ENCODE measurements at regions not wholly inside any gene's neighbourhood (a gene's known extent, or its start where the extent isn't known, plus 50 kb on each side); places are given as distances from the start of the nearest gene placed in this dataset.

DNA sequence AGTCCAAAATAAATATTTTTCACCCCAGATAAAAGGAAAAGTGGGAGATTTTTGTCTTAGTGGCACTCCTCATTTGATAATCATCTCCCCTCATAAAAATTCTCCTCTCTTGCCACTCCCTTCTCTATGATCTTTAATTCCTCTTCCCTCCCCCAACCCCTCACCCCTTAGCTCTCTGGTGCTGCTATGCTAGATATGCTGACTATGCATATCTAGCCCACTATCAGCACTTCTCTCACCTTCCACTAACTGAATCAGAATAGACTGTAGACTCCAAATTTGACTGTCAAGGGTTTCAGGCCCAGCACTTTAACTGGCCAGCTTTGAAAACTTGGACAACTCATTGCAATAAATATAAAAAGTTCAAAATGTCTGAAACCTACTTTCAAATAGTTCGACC lies 254.2 kb downstream of the ETNK1 start:
- intact Hi-C loops (cut with DNase I): no loop called here
- DNase-seq (ENCODE audit: low spot score) (no peak), ATAC-seq (no peak)

DNA sequence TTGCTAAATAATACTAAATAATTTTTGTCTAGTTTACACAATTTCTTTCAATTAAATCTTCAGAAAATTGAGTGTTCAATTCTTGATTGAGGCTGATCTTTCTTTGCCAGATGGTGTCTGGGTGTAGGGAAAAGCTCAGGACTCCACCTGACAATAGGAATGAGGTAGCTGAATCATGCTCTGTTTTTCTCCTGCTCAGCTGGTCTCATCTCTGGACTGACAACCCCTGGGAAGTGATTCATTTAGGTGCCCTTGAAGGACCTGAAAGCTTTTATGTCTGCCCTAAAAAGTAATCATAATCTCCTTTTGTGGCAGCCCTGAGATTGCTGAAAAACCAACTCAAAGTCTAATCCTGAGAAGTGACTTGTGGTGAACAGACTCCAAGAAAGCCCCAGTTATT lies 255.4 kb downstream of the ETNK1 start:
- ATAC-seq (no peak), DNase-seq (ENCODE audit: low spot score) (no peak)
- intact Hi-C loops (cut with DNase I): no loop called here

DNA sequence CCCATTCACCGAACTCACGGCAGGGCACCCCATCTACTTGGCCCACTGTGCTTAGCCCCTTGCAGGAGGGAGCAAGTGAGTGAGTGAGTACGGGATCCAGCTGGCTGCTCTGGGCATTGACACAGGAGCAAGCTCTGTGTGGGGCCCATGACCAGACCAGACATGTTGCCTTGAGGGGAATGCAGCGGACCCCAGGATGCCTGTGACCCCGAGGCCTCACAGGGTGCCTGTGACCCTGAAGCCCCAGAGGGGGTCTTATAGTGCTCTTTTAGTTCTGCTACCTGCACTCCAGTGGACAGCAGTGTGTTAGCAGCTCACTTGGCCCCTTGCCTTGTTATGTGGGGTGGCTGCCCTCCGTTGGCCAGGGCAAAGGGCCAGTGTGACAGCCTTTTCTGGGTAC lies 255.8 kb downstream of the ETNK1 start:
- intact Hi-C loops (cut with DNase I): no loop called here
- ATAC-seq (no peak), DNase-seq (ENCODE audit: low spot score) (no peak)

DNA sequence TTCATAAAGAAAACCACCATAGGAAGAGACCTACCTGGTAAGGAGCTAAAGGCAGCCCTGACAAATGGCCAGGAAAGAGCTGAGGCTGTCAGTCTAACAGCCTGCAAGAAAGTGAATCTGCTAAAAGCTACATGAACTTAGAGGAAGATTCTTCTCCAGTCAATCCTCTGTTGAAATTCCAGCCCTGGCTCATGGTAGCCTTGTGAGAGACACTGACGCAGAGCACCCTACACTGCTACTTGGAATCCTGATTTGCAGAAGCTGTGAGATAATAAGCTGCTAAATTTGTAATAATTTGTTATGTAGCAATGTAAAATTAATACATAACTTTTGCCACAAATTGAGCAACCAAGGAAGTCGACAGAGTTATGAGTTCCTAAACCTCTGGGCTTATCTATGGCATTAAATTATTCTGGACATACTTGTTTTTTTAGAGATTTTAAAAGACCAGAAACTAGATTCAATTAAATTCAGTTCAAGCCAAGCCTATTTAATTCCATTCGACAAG lies 257.0 kb downstream of the ETNK1 start:
- DNase-seq (ENCODE audit: low spot score) (no peak), ATAC-seq (no peak)
- intact Hi-C loops (cut with DNase I): no loop called here

DNA sequence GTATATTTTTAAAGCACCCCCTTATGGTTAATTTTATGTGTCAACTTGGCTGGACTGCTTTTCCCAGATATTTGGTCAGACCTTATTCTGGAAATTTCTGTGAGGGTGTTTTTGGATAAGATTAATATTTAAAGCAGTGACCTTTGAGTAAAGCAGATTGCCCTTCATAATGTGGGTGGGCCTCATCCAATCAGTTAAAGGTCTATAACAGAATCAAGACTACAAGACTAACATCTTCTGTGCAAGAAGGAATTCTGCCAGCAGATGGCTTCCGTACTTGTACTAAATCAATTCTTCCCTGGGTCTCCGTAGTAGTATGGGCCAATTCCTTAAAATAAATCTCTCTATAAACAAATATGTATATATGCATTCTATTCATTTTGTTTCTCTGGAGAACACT lies 257.6 kb downstream of the ETNK1 start:
- intact Hi-C loops (cut with DNase I): no loop called here
- ATAC-seq: no peak
- DNase-seq (ENCODE audit: low spot score): no peak

DNA sequence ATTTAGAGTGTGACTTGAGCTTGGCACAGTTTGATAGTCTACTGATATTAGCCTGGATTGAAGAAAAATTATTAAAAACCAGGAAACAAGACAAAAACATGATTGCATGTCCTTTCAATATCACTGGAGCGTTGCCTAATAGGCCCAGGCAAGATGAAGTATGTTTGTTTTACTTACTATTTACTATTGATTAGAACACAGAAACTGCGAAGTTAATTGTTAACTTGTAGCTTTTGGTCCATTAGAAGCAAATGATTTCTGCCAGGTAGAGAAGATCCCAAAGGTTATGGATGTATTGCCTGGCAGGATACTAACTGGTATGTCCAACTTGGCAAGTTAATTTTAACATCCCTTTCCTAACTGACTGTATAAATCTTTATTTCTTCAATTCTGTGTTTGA lies 268.9 kb downstream of the ETNK1 start:
- intact Hi-C loops (cut with DNase I): no loop called here
- DNase-seq (ENCODE audit: low spot score) (no peak), ATAC-seq (no peak)

DNA sequence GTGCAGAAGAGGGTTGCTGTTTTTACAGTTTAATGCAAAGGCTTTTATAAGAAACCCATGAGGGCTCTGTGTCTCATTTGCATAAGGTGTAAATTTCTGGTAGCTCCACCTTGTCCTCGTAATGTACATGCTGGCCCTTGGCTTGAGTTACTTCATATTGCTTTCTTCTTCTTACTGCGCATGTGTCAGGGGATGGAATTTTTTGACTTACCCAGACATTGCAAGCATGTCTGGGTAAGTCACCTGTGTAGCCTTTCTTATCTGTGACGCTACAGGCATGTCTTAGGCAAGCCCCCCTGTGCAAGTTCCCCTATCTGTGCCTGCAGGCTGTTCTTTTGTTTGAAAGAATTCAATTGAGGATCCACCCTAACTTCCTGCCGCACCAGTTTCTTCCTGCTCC lies 274.2 kb downstream of the ETNK1 start:
- no peak for DNase-seq (ENCODE audit: low spot score)
- intact Hi-C loops (cut with DNase I): no loop called here

DNA sequence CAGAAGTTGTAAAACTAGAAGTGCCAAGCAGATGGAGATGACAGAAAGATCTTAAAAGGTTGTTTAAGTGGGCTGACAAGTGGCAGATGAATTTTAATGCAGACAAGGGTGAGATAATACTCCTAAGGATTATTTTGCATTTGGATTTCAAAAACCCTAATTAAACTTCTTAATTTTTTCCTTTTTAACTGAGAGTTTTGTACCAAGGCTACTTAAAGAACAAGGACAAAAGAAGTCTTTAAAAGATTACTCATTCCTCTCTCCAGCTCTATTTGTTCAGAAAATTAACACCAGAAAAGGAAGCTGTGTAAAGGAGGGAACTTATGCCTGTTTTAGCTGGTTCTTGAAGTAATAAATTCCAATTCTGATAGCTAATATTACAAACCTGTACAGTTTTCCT lies 275.4 kb downstream of the ETNK1 start:
- intact Hi-C loops (cut with DNase I): no loop called here
- ATAC-seq: no peak
- DNase-seq (ENCODE audit: low spot score): no peak

More for the DNA sequence above, 274.2 kb downstream of the ETNK1 start:
- no peak for ATAC-seq

DNA sequence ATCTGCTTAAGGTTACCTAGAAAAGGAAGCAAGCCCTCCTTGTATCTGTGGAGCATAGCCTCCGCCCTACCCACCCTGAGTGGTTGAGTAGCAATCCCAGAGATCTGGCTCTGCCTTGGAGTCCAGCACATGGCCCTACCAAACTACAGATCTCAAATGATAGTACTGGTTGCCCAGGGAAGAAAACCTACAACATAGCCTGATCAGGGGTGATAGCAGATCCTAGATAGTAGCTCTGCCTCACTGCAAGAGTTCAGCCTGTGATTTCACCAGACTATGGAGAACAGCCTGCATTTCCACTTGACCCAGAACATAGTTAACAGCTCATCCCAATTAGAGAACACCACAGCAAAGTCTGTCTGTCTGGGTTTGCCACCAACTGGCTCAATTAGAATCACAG lies 279.5 kb downstream of the ETNK1 start:
- intact Hi-C loops (cut with DNase I): no loop called here
- DNase-seq (ENCODE audit: low spot score) (no peak), ATAC-seq (no peak)

DNA sequence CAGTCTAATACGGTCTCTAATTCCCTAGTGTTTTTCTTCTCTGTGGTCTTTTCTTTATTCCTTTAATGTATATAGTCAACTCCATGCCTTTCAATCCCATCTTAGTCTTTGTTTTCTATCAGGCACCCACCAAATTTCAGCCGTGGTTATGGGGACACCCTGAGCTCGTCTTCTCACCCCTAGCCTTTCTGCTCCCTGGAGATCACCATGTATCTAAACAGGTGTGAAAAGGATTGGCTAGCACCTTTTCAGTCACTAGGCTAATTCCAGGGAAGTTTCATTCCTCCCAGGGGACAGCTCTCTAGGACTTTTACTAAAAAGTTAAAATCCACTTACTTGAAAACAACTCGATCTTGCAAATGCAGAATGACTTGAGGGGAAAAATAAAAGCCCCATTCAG lies 291.3 kb downstream of the ETNK1 start:
- intact Hi-C loops (cut with DNase I): no loop called here
- no peak for ATAC-seq
- DNase-seq (ENCODE audit: low spot score): no peak

DNA sequence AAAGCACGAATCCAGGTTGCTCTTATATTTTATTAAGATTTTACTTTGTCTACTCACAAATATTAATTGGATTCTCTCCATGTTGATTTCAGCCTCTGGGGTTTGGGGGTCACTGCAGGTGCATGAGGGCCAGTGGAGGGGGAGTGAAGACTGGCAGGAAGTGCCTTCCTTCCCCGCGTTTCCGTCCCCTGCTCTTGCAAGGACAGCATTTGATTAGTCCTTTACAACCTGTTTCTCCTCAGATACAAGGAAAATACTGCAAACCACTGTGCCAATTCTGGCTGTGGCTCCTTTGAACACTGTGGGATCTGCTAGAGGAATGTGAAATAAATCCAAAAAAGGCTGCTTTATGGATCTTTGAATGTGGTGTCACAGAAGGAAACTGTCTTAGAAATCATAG lies 291.8 kb downstream of the ETNK1 start:
- intact Hi-C loops (cut with DNase I): no loop called here
- no peak for ATAC-seq
- no peak for DNase-seq (ENCODE audit: low spot score)

DNA sequence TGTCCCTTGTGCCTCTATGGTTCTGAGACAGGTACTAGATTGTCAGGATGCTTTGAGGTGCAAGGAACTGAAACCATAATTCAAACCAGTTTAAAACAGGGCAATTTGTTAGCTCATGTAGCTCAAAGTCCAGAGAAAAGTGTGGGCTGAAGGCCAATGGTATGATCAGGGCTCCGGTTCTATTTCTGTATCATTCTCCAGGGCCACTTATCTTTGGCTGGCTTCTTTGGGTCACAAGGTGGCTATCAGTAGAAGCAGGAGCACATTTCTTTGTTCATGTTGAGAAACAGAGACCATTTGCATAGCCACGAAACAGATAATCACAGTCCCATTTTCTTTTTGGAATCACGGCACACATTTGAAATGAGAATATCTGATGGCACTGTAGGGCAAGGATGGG lies 294.9 kb downstream of the ETNK1 start:
- intact Hi-C loops (cut with DNase I): no loop called here
- DNase-seq (ENCODE audit: low spot score): no peak
- ATAC-seq: no peak

DNA sequence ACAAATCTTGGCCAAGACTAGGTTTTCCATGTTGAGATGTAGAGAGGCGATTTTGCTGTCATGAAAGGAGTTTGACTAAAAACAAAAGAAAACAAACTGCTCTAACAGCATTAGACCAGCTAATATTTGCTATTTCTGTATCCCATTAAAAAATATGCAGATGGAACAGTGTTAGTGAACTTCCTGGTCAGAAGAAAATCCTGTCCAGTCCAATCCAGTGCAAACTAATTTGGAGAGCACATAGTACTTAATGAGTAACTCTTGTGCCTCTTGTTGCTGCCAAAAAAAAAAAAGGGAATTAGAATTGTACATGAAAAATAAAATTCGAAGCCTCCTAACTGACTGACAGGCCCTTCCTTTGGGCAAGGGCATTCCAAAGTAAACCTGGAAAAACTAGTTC lies 298.8 kb downstream of the ETNK1 start:
- intact Hi-C loops (cut with DNase I): no loop called here
- ATAC-seq (no peak), DNase-seq (ENCODE audit: low spot score) (no peak)

DNA sequence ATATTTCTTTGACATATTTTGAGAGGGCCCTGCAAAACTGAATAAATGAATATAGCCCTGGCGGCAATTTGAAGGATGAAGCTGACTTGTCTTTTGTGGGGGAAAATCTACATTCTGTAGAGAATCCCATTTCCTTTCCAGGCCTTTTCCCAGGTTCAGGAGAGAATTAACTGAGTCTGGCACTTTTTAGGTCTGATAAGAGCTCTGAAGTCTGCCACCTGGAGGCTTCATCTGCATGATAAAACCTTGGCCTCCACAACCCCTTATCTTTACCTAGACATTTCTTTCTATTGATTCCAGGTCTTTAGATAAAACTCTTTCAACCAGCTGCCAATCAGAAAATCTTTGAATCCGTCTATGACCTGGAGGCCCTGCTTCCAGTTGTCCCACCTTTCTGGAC lies 299.4 kb downstream of the ETNK1 start:
- no peak for DNase-seq (ENCODE audit: low spot score)
- intact Hi-C loops (cut with DNase I): no loop called here
- ATAC-seq: no peak

DNA sequence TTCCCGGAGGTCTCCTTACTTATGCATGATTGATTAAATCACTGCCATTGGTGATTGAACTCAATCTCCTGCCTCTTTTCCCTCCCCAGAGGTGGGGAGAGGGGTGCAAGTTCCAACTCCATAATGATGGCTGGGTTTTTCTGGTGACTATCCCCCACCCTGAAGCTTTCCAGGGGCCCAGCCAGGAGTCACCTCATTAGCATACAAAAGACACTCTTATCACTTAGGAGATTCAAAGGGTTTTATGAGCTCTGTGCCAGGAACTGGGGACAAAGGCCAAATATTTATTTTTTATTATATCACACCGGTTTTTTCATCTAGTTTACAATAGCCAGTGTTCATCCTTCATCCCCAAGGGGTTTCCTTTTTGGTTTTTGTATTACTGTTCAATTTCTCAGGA lies 300.7 kb downstream of the ETNK1 start:
- ATAC-seq (no peak), DNase-seq (ENCODE audit: low spot score) (no peak)
- intact Hi-C loops (cut with DNase I): no loop called here

DNA sequence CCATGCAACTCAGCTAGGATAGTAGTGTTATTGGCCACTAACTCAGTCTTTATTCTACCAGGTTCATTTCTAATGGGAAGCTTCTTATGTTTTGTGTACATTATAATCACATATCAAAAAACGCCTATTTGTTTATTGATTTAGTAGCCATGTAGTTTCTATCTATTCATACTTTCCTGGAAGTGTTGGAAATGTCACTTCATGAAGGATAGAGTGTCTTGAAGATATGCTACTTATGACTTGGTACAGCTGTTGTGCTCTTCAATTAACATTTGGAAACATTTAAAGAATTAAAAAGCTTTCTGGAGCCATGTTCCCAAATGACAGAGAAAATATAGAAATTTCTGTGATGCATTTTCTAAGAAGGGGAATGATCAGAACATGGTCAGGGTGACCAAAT lies 307.5 kb downstream of the ETNK1 start:
- ATAC-seq: no peak
- no peak for DNase-seq (ENCODE audit: low spot score)
- intact Hi-C loops (cut with DNase I): no loop called here

DNA sequence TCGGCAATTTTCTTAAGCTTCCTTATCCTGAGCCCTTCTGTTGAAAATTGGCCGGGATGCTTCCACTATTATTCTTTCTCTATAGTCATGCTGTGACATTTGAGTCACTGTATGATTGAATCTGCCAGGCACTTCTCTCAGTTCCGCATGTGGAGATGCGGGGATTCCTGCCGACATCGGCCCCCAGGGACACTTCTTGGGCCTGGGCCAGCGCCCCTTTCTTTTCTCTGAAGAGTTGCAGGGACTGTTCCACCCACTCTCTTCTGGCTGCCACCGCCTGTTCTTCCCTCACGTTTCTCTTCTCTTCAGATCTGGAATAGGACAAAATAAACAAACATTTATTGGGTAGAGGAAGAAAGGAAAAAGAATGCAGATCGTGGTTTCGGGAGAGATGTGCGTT lies 310.1 kb downstream of the ETNK1 start:
- DNase-seq (ENCODE audit: low spot score) (no peak), ATAC-seq (no peak)
- intact Hi-C loops (cut with DNase I): no loop called here

DNA sequence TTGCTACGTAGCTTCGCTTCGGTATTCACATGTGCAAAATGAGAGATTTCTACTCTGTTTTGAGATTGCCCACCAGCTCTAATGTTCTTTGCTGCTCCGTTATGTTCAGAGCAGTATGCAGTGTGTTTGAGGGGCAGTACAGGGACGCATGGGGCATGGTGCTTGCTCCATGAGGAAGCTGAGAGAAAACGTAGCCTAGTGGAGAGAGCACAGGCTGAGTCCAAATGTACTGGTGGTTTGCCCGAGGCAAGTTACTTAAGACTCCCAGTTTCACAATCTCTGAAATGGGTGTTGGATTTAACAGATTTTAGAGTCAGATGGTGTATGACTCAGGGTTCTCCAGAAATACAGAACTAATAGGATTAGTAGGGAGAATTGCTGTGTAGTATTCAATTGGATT lies 310.5 kb downstream of the ETNK1 start:
- ATAC-seq (no peak), DNase-seq (ENCODE audit: low spot score) (no peak)
- intact Hi-C loops (cut with DNase I): no loop called here

DNA sequence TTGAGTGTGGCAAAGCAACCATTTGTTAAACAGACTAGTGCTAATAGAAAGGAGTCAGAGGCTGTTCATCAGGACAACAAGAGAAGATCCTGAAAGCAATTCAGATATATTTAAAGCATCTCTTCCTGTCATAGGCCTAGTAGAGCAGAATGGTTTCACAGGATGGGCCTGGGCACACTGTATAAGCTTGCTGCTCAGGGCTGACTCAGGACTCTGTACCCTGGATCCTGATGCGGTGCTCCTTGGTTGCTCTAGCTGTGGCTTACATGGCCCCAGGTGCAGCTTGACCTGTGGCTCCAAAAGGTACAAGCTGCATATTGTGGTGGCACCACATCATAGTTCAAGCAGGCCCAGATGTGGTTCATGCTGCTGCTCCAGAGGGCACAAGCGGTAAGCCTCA lies 313.4 kb downstream of the ETNK1 start:
- ATAC-seq: no peak
- intact Hi-C loops (cut with DNase I): no loop called here
- DNase-seq (ENCODE audit: low spot score): no peak

DNA sequence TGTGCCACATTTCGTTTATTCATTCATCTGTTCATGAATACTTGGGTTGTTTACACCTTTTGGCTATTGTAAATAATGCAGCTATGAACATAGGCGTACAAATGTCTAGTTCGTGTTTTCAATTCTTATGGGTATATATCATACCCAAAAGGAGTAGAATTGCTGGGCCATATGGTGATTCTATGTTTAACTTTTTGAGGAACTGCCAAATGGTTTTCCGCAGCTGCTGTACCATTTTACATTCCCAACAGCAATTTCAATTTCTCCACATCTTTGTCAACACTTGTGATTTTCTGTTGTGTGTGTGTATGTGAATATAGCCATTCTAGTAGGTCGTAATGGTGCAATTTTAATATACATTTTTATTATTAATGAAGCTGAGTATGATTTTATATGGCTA lies 326.2 kb downstream of the ETNK1 start:
- intact Hi-C loops (cut with DNase I): no loop called here
- ATAC-seq: no peak
- no peak for DNase-seq (ENCODE audit: low spot score)

DNA sequence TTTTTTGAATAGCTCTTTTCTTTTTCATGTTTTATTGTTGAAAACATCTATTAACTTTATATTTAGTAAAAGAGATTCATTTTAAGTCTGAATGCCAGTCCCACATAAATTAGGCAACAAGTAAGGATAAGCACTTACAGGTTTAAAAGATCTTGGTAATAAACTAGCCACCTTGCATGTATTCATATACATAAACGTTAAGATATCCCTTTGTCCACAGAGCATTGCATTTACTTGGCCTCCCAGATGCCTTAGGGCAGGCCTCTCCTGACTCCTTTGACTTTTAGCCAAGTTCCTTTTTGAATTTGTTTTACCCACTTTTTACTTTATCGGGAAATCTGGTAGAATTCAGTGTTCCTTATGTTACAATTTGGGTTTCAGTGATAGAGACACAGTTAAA lies 331.7 kb downstream of the ETNK1 start:
- DNase-seq (ENCODE audit: low spot score): no peak
- intact Hi-C loops (cut with DNase I): no loop called here
- ATAC-seq: no peak

DNA sequence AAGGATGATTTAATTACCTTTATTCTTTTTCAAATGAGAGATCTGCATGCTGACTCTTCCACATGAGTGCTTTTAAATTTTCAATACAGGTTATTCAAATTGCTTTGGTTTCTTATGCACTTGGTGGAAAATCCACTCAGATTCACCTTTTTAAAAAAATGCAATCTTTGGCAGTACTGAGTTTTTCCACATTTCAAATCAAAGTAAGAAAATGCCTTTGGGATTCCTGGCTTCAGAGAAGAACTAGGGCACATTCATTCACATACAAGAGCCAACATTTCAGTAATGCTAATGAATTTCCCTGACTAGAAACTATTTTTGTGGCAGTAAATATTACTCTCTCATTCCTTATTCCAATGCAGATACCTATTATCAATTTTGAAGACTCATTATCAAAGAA lies 342.2 kb downstream of the ETNK1 start:
- no peak for ATAC-seq
- intact Hi-C loops (cut with DNase I): no loop called here
- no peak for DNase-seq (ENCODE audit: low spot score)

All from sciatic nerve (tissue), 2 donors.